WTC11 (cell line): ENCODE measurements at regions not wholly inside any gene's neighbourhood (a gene's known extent, or its start where the extent isn't known, plus 50 kb on each side); places are given as distances from the start of the nearest gene placed in this dataset.

ENCODE experiments used
- ATAC-seq: fragments of 200-7000 bp; cut with Tn5 transposase; 2 replicates; pipeline ENCODE4 v1.10.0; 2021; ENCODE audit warnings: mild to moderate bottlenecking, moderate library complexity
- CTCF ChIA-PET: fragments of 300-600 bp; sonication (Branson Sonifier 250); formaldehyde crosslinking; loops from one replicate; lab custom pipeline; 2021; ENCODE audit warnings: antibody characterized with exemption; lab: Charles Lee
- POLR2A ChIA-PET: fragments of 350-600 bp; sonication (Branson Sonifier 250); formaldehyde crosslinking; loops from one replicate; lab custom pipeline; 2021; ENCODE audit warnings: antibody characterized with exemption; lab: Charles Lee
- DNase-seq: peaks from one replicate; pipeline ENCODE4 v3.0.0; 2021; ENCODE audit warnings: low spot score
- H3K27ac Mint-ChIP-seq: 2 replicates; pipeline ENCODE4 v1.8.0; 2021; ENCODE audit warnings: mixed read lengths
- H3K27me3 Mint-ChIP-seq: 2 replicates; pipeline ENCODE4 v1.8.0; 2021; ENCODE audit warnings: low read depth, mild to moderate bottlenecking, moderate library complexity, mixed read lengths
- H3K36me3 Mint-ChIP-seq: 2 replicates; pipeline ENCODE4 v1.8.0; 2021; ENCODE audit warnings: mixed read lengths
- H3K4me1 Mint-ChIP-seq: 2 replicates; pipeline ENCODE4 v1.8.0; 2022; ENCODE audit warnings: mixed read lengths
- H3K4me3 Mint-ChIP-seq: 2 replicates; pipeline ENCODE4 v1.8.0; 2021; ENCODE audit warnings: mild to moderate bottlenecking, moderate library complexity, mixed read lengths
- H3K9me3 Mint-ChIP-seq: 2 replicates; pipeline ENCODE4 v1.8.0; 2021; ENCODE audit warnings: mixed read lengths
- ATF1 ChIP-seq: sonication (generic); formaldehyde crosslinking; IDR thresholded peaks from 2 replicates; pipeline ENCODE4 v1.8.1; 2023; ENCODE audit warnings: mild to moderate bottlenecking, moderate library complexity, missing genetic modification reagents
- CREM ChIP-seq: sonication (generic); formaldehyde crosslinking; IDR thresholded peaks from 2 replicates; pipeline ENCODE4 v1.8.1; 2022; ENCODE audit warnings: mild to moderate bottlenecking, missing genetic modification reagents, moderate library complexity
- ELF4 ChIP-seq: sonication (generic); formaldehyde crosslinking; IDR thresholded peaks from 2 replicates; pipeline ENCODE4 v1.8.1; 2022; ENCODE audit warnings: low read depth, mild to moderate bottlenecking, moderate library complexity, missing genetic modification reagents
- EMX1 ChIP-seq: fragments of 250-450 bp; sonication (Bioruptor Pico); IDR thresholded peaks from 2 replicates; pipeline ENCODE4 v1.8.0; 2021; ENCODE audit warnings: mild to moderate bottlenecking
- ESRRA ChIP-seq: sonication (generic); formaldehyde crosslinking; IDR thresholded peaks from 2 replicates; pipeline ENCODE4 v1.8.1; 2022; ENCODE audit warnings: mild to moderate bottlenecking, missing genetic modification reagents, borderline replicate concordance
- GABPB1 ChIP-seq: sonication (generic); formaldehyde crosslinking; IDR thresholded peaks from 2 replicates; pipeline ENCODE4 v1.8.1; 2023; ENCODE audit warnings: mild to moderate bottlenecking, missing genetic modification reagents
- IRF2 ChIP-seq: sonication (generic); formaldehyde crosslinking; IDR thresholded peaks from 2 replicates; pipeline ENCODE4 v1.8.0; 2022; ENCODE audit warnings: low read depth, missing genetic modification reagents, borderline replicate concordance
- JUN ChIP-seq: sonication (generic); formaldehyde crosslinking; IDR thresholded peaks from 2 replicates; pipeline ENCODE4 v1.8.0; 2023; ENCODE audit warnings: mild to moderate bottlenecking, missing genetic modification reagents
- MXD4 ChIP-seq: fragments of 250-450 bp; sonication (Bioruptor Pico); IDR thresholded peaks from 2 replicates; pipeline ENCODE4 v1.8.0; 2021; ENCODE audit warnings: mild to moderate bottlenecking, moderate library complexity, borderline replicate concordance
- MYBL2 ChIP-seq: sonication (generic); formaldehyde crosslinking; IDR thresholded peaks from 2 replicates; pipeline ENCODE4 v1.8.1; 2023; ENCODE audit warnings: mild to moderate bottlenecking, moderate library complexity, missing genetic modification reagents
- NFE2L1 ChIP-seq: sonication (generic); formaldehyde crosslinking; IDR thresholded peaks from 2 replicates; pipeline ENCODE4 v1.8.1; 2023; ENCODE audit warnings: missing genetic modification reagents
- NR1H2 ChIP-seq: sonication (generic); formaldehyde crosslinking; IDR thresholded peaks from 2 replicates; pipeline ENCODE4 v1.9.0; 2021; ENCODE audit warnings: mild to moderate bottlenecking, moderate library complexity, missing genetic modification reagents
- NR2C2 ChIP-seq: sonication (generic); formaldehyde crosslinking; IDR thresholded peaks from 2 replicates; pipeline ENCODE4 v1.8.0; 2022; ENCODE audit warnings: mild to moderate bottlenecking, missing genetic modification reagents
- RORB ChIP-seq: fragments of 250-450 bp; sonication (Bioruptor Pico); IDR thresholded peaks from 2 replicates; pipeline ENCODE4 v1.9.0; 2021; ENCODE audit warnings: mild to moderate bottlenecking
- SMAD4 ChIP-seq: sonication (generic); formaldehyde crosslinking; IDR thresholded peaks from 2 replicates; pipeline ENCODE4 v1.8.0; 2022; ENCODE audit warnings: mild to moderate bottlenecking, missing genetic modification reagents
- TEAD1 ChIP-seq: sonication (generic); formaldehyde crosslinking; IDR thresholded peaks from 2 replicates; pipeline ENCODE4 v1.8.0; 2022; ENCODE audit warnings: mild to moderate bottlenecking, missing genetic modification reagents
- TEAD4 ChIP-seq: sonication (generic); formaldehyde crosslinking; IDR thresholded peaks from 2 replicates; pipeline ENCODE4 v1.8.0; 2022; ENCODE audit warnings: mild to moderate bottlenecking, missing genetic modification reagents
- ZBTB21 ChIP-seq: sonication (generic); formaldehyde crosslinking; IDR thresholded peaks from 2 replicates; pipeline ENCODE4 v1.8.1; 2023; ENCODE audit warnings: mild to moderate bottlenecking, missing genetic modification reagents, borderline replicate concordance
- ZNF671 ChIP-seq: fragments of 250-450 bp; sonication (Bioruptor Pico); IDR thresholded peaks from 2 replicates; pipeline ENCODE4 v1.8.0; 2021; ENCODE audit warnings: mild to moderate bottlenecking
- TF ChIP-seq, protein P1 (sequence below): sonication (generic); formaldehyde crosslinking; IDR thresholded peaks from 2 replicates; pipeline ENCODE4 v1.8.0; 2022; ENCODE audit warnings: mild to moderate bottlenecking, missing genetic modification reagents
- TF ChIP-seq, protein P2 (sequence below): sonication (generic); formaldehyde crosslinking; IDR thresholded peaks from 2 replicates; pipeline ENCODE4 v1.8.1; 2022; ENCODE audit warnings: low read depth, mild to moderate bottlenecking, moderate library complexity, missing genetic modification reagents, borderline replicate concordance
- TF ChIP-seq, protein P3 (sequence below): sonication (generic); formaldehyde crosslinking; IDR thresholded peaks from 2 replicates; pipeline ENCODE4 v1.8.1; 2022; ENCODE audit warnings: low read depth, missing genetic modification reagents, borderline replicate concordance
- TF ChIP-seq, protein P4 (sequence below): sonication (generic); formaldehyde crosslinking; IDR thresholded peaks from 2 replicates; pipeline ENCODE4 v1.8.0; 2023; ENCODE audit warnings: mild to moderate bottlenecking, missing genetic modification reagents
- TF ChIP-seq, protein P5 (sequence below): fragments of 250-450 bp; sonication (Bioruptor Pico); IDR thresholded peaks from 2 replicates; pipeline ENCODE4 v1.9.0; 2021; ENCODE audit warnings: moderate library complexity, mild to moderate bottlenecking, inconsistent platforms, borderline replicate concordance
- TF ChIP-seq, protein P6 (sequence below): fragments of 250-450 bp; sonication (Bioruptor Pico); IDR thresholded peaks from 2 replicates; pipeline ENCODE4 v1.9.0; 2021; ENCODE audit warnings: mild to moderate bottlenecking
- TF ChIP-seq, protein P7 (sequence below): fragments of 200-600 bp; IDR thresholded peaks from 2 replicates; pipeline ENCODE4 v1.8.0; 2022; ENCODE audit warnings: antibody characterized with exemption

DNA sequence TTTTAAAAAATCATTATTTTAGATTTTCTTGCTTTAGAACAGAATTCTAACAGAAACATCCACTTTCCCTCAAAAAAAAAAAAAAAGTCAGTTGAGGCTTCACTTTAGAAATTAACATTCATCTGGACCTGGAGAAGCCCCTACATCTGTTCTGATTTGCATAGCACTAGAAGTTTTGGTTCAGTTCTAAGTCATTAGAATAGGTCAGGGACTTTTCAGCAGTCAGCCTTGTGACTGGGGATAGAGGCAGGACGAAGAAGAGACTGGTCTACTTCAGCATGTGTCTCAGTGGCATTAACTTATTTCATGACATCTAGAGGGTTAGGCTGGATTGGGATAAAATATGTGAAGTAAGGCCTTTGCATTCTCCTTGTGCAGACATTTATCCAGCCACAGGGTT is 215.8 kb upstream of the DAB2 start:
- Mint-ChIP-seq H3K4me1 (no peaks in the 10 kb centered on the region), H3K27me3 (peaks cover 3% of the 10 kb centered on the region; the same call in 1 of the 2 replicates), H3K4me3 (no peak overlapping the region), H3K36me3 (no peaks in the 10 kb centered on the region), H3K27ac (no peak overlapping the region), H3K9me3 (peaks cover 14% of the 10 kb centered on the region)
- ATAC-seq, result no peak
- POLR2A ChIA-PET, result no interaction called here
- CTCF ChIA-PET, result no interaction called here
- TF ChIP-seq IRF2, result no peak
- no peak for TF ChIP-seq CREM (CRISPR knock-in tag)
- no peak for TF ChIP-seq MYBL2 (CRISPR knock-in tag)
- DNase-seq, result no peak

DNA sequence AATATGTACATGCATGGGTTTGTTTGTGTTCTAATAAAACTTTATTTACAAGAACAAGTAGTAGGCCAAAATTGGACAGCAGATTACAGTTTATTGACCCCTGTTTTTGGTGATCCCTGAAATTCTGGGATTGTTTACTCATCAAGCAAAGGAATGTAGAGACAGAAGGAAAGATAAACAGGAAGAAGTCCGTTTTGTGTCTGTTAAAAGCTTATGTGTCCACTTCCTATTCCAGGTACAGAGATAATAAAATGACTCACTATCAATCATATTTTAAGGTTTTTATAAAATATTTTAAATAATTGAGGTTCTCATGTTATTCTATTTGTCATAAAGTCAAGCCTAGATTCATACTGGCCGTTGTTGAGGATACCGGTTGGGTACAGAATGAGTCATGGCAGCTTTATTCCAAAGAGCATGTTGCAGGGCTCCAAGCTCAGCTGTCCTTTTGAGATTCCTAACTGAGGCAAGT is 214.9 kb upstream of the DAB2 start:
- DNase-seq (no peak), ATAC-seq (no peak)
- Mint-ChIP-seq H3K27me3 (peaks cover 3% of the 10 kb centered on the region; the same call in 1 of the 2 replicates), H3K4me1 (no peaks in the 10 kb centered on the region), H3K4me3 (no peak overlapping the region), H3K36me3 (no peaks in the 10 kb centered on the region), H3K9me3 (peaks cover 10% of the 10 kb centered on the region), H3K27ac (no peak overlapping the region)
- TF ChIP-seq, protein P1, sequence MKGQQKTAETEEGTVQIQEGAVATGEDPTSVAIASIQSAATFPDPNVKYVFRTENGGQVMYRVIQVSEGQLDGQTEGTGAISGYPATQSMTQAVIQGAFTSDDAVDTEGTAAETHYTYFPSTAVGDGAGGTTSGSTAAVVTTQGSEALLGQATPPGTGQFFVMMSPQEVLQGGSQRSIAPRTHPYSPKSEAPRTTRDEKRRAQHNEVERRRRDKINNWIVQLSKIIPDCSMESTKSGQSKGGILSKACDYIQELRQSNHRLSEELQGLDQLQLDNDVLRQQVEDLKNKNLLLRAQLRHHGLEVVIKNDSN (CRISPR knock-in tag), result no peak
- TF ChIP-seq, protein P2, sequence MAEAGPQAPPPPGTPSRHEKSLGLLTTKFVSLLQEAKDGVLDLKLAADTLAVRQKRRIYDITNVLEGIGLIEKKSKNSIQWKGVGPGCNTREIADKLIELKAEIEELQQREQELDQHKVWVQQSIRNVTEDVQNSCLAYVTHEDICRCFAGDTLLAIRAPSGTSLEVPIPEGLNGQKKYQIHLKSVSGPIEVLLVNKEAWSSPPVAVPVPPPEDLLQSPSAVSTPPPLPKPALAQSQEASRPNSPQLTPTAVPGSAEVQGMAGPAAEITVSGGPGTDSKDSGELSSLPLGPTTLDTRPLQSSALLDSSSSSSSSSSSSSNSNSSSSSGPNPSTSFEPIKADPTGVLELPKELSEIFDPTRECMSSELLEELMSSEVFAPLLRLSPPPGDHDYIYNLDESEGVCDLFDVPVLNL, result no peak
- no peak for TF ChIP-seq ZNF671 (CRISPR knock-in tag)
- TF ChIP-seq, protein P3, sequence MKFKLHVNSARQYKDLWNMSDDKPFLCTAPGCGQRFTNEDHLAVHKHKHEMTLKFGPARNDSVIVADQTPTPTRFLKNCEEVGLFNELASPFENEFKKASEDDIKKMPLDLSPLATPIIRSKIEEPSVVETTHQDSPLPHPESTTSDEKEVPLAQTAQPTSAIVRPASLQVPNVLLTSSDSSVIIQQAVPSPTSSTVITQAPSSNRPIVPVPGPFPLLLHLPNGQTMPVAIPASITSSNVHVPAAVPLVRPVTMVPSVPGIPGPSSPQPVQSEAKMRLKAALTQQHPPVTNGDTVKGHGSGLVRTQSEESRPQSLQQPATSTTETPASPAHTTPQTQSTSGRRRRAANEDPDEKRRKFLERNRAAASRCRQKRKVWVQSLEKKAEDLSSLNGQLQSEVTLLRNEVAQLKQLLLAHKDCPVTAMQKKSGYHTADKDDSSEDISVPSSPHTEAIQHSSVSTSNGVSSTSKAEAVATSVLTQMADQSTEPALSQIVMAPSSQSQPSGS (CRISPR knock-in tag), result no peak
- no peak for TF ChIP-seq ATF1 (CRISPR knock-in tag)
- TF ChIP-seq CREM (CRISPR knock-in tag), result no peak
- TF ChIP-seq JUN (CRISPR knock-in tag), result no peak
- TF ChIP-seq, protein P4, sequence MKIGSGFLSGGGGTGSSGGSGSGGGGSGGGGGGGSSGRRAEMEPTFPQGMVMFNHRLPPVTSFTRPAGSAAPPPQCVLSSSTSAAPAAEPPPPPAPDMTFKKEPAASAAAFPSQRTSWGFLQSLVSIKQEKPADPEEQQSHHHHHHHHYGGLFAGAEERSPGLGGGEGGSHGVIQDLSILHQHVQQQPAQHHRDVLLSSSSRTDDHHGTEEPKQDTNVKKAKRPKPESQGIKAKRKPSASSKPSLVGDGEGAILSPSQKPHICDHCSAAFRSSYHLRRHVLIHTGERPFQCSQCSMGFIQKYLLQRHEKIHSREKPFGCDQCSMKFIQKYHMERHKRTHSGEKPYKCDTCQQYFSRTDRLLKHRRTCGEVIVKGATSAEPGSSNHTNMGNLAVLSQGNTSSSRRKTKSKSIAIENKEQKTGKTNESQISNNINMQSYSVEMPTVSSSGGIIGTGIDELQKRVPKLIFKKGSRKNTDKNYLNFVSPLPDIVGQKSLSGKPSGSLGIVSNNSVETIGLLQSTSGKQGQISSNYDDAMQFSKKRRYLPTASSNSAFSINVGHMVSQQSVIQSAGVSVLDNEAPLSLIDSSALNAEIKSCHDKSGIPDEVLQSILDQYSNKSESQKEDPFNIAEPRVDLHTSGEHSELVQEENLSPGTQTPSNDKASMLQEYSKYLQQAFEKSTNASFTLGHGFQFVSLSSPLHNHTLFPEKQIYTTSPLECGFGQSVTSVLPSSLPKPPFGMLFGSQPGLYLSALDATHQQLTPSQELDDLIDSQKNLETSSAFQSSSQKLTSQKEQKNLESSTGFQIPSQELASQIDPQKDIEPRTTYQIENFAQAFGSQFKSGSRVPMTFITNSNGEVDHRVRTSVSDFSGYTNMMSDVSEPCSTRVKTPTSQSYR (CRISPR knock-in tag), result no peak
- ChIA-PET POLR2A (no interaction called here), CTCF (no interaction called here)

DNA sequence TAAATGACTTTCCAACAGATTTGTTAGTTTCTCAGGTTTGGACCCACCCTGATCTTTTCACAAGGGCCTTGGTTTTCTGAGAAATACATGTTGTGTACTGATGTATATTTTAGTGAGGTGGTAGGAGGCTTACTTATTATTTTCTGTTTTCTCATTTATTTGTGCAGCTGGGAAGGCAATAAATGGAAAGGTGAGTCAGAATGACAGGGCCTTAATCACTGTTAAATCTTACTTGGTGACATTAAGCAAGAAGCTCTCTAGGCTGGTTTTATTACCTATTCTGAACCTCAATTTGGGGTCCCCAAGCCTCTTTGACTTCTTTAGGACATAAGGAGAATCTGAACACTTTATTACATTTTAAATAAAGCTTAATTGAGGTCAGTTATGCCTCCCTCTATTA is 214.0 kb upstream of the DAB2 start:
- no peak overlapping the region for H3K27ac Mint-ChIP-seq
- H3K9me3 Mint-ChIP-seq, result peaks cover 4% of the 10 kb centered on the region
- DNase-seq (no peak), ATAC-seq (no peak)
- CTCF ChIA-PET, result no interaction called here
- no peaks in the 10 kb centered on the region for H3K4me1 Mint-ChIP-seq
- H3K36me3 Mint-ChIP-seq, result no peaks in the 10 kb centered on the region
- H3K27me3 Mint-ChIP-seq, result peaks cover 3% of the 10 kb centered on the region; the same call in 1 of the 2 replicates
- H3K4me3 Mint-ChIP-seq, result no peak overlapping the region
- POLR2A ChIA-PET, result no interaction called here
- TF ChIP-seq NR2C2 (CRISPR knock-in tag) (no peak), NFE2L1 (CRISPR knock-in tag) (no peak), SMAD4 (CRISPR knock-in tag) (no peak), EMX1 (CRISPR knock-in tag) (no peak), ATF1 (CRISPR knock-in tag) (no peak), TEAD1 (CRISPR knock-in tag) (no peak), JUN (CRISPR knock-in tag) (no peak), RORB (CRISPR knock-in tag) (no peak), NR1H2 (CRISPR knock-in tag) (no peak), ZBTB21 (no peak), MXD4 (CRISPR knock-in tag) (no peak), ELF4 (no peak), GABPB1 (CRISPR knock-in tag) (no peak), ESRRA (CRISPR knock-in tag) (no peak), TEAD4 (no peak)
- TF ChIP-seq, protein P5, sequence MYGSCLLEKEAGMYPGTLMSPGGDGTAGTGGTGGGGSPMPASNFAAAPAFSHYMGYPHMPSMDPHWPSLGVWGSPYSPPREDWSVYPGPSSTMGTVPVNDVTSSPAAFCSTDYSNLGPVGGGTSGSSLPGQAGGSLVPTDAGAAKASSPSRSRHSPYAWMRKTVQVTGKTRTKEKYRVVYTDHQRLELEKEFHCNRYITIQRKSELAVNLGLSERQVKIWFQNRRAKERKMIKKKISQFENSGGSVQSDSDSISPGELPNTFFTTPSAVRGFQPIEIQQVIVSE, result no peak
- TF ChIP-seq, protein P6, sequence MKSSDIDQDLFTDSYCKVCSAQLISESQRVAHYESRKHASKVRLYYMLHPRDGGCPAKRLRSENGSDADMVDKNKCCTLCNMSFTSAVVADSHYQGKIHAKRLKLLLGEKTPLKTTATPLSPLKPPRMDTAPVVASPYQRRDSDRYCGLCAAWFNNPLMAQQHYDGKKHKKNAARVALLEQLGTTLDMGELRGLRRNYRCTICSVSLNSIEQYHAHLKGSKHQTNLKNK (CRISPR knock-in tag), result no peak
- TF ChIP-seq, protein P7, sequence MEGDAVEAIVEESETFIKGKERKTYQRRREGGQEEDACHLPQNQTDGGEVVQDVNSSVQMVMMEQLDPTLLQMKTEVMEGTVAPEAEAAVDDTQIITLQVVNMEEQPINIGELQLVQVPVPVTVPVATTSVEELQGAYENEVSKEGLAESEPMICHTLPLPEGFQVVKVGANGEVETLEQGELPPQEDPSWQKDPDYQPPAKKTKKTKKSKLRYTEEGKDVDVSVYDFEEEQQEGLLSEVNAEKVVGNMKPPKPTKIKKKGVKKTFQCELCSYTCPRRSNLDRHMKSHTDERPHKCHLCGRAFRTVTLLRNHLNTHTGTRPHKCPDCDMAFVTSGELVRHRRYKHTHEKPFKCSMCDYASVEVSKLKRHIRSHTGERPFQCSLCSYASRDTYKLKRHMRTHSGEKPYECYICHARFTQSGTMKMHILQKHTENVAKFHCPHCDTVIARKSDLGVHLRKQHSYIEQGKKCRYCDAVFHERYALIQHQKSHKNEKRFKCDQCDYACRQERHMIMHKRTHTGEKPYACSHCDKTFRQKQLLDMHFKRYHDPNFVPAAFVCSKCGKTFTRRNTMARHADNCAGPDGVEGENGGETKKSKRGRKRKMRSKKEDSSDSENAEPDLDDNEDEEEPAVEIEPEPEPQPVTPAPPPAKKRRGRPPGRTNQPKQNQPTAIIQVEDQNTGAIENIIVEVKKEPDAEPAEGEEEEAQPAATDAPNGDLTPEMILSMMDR, result no peak
